ENCODE measurements at regions not wholly inside any gene's neighbourhood (a gene's known extent, or its start where the extent isn't known, plus 50 kb on each side); places are given as distances from the start of the nearest gene placed in this dataset.

GRCh38 chr10:4345877-4346646 is 479.9 kb upstream of the AKR1E2 start:
- Histone ChIP-seq H3K27me3 (no peaks in the 10 kb centered on the region), H3K36me3 (no peaks in the 10 kb centered on the region), H3K4me1 (peaks cover 21% of the 10 kb centered on the region), H3K4me3 (no peak overlapping the region), H3K27ac (peak overlapping the region; percentile 57), H3K9me3 (no peaks in the 10 kb centered on the region)
- 49% methylated on average over 2 of the region's 2 CpGs for WGBS
- no peak for TF ChIP-seq POLR2A (IDR thresholded peaks at IDR 0.05)
- TF ChIP-seq EP300 (IDR thresholded peaks at IDR 0.05): no peak
- no peak for TF ChIP-seq POLR2AphosphoS5 (IDR thresholded peaks at IDR 0.05)
- no peak for TF ChIP-seq CTCF (IDR thresholded peaks at IDR 0.05)
- DNase-seq (ENCODE audit: low spot score in 2 of 2): no peak

GRCh38 chr10:4344492-4344994 is 481.5 kb upstream of the AKR1E2 start:
- TF ChIP-seq CTCF (IDR thresholded peaks at IDR 0.05): no peak
- peak in 2 of 3 donors; percentile 64 to 71 for TF ChIP-seq POLR2AphosphoS5 (IDR thresholded peaks at IDR 0.05)
- TF ChIP-seq POLR2A (IDR thresholded peaks at IDR 0.05): peak in 1 of 2 donors; percentile 21
- TF ChIP-seq EP300 (IDR thresholded peaks at IDR 0.05): peak; percentile 86
- Histone ChIP-seq H3K27ac (peak overlapping the region; percentile 52), H3K9me3 (no peaks in the 10 kb centered on the region), H3K4me1 (peaks cover 21% of the 10 kb centered on the region), H3K27me3 (no peaks in the 10 kb centered on the region), H3K4me3 (no peak overlapping the region), H3K36me3 (no peaks in the 10 kb centered on the region)
- DNase-seq (ENCODE audit: low spot score in 2 of 2): peak; percentile 83 to 89
- 30% methylated on average over 10 of the region's 10 CpGs for WGBS

GRCh38 chr10:4343873-4344272 is 482.1 kb upstream of the AKR1E2 start:
- peak overlapping the region; percentile 21 for H3K27ac ChIP-seq
- H3K9me3 ChIP-seq: no peaks in the 10 kb centered on the region
- H3K4me1 ChIP-seq: peaks cover 21% of the 10 kb centered on the region
- no peaks in the 10 kb centered on the region for H3K27me3 ChIP-seq
- no peak for DNase-seq (ENCODE audit: low spot score in 2 of 2)
- TF ChIP-seq EP300 (IDR thresholded peaks at IDR 0.05) (no peak), CTCF (IDR thresholded peaks at IDR 0.05) (no peak), POLR2A (IDR thresholded peaks at IDR 0.05) (no peak), POLR2AphosphoS5 (IDR thresholded peaks at IDR 0.05) (no peak)
- no peak overlapping the region for H3K4me3 ChIP-seq
- WGBS: 91% methylated on average over 4 of the region's 4 CpGs
- H3K36me3 ChIP-seq: no peaks in the 10 kb centered on the region

GRCh38 chr10:4343091-4343490 is 482.9 kb upstream of the AKR1E2 start:
- TF ChIP-seq EP300 (IDR thresholded peaks at IDR 0.05): no peak
- no peak for TF ChIP-seq CTCF (IDR thresholded peaks at IDR 0.05)
- TF ChIP-seq POLR2A (IDR thresholded peaks at IDR 0.05): no peak
- no peak for TF ChIP-seq POLR2AphosphoS5 (IDR thresholded peaks at IDR 0.05)
- peaks cover 21% of the 10 kb centered on the region for H3K4me1 ChIP-seq
- no peak for DNase-seq (ENCODE audit: low spot score in 2 of 2)
- H3K27me3 ChIP-seq: no peaks in the 10 kb centered on the region
- WGBS: 83% methylated on average over 6 of the region's 6 CpGs
- H3K4me3 ChIP-seq: no peak overlapping the region
- H3K27ac ChIP-seq: no peak overlapping the region
- no peaks in the 10 kb centered on the region for H3K36me3 ChIP-seq
- H3K9me3 ChIP-seq: no peaks in the 10 kb centered on the region

GRCh38 chr10:4338768-4339167 is 487.2 kb upstream of the AKR1E2 start:
- WGBS: 100% methylated on average over 3 of the region's 3 CpGs

More at GRCh38 chr10:4338768-4339167, 487.2 kb upstream of the AKR1E2 start:
- Histone ChIP-seq H3K9me3 (no peaks in the 10 kb centered on the region), H3K27me3 (no peaks in the 10 kb centered on the region), H3K4me1 (peaks cover 1% of the 10 kb centered on the region), H3K36me3 (no peaks in the 10 kb centered on the region), H3K4me3 (no peak overlapping the region), H3K27ac (no peak overlapping the region)
- no peak for TF ChIP-seq POLR2AphosphoS5 (IDR thresholded peaks at IDR 0.05)
- no peak for TF ChIP-seq POLR2A (IDR thresholded peaks at IDR 0.05)
- TF ChIP-seq EP300 (IDR thresholded peaks at IDR 0.05): no peak
- TF ChIP-seq CTCF (IDR thresholded peaks at IDR 0.05): no peak
- DNase-seq (ENCODE audit: low spot score in 2 of 2): no peak
